Astrocyte of the spinal cord (primary cell): ENCODE measurements at regions not wholly inside any gene's neighbourhood (a gene's known extent, or its start where the extent isn't known, plus 50 kb on each side); places are given as distances from the start of the nearest gene placed in this dataset.
"Not testable (repeated sequence)": the region's sequence is repeated elsewhere in the genome, so short reads cannot be mapped to it uniquely, and the experiment has no call there.

Experiments used
- DNase-seq: peaks from one replicate; pipeline ENCODE4 v3.0.0; 2011; ENCODE audit warnings: low read depth, low spot score
- H3K4me3 ChIP-seq: 2 replicates; pipeline ENCODE4 v1.5.1; 2011; ENCODE audit warnings: low read depth, mild to moderate bottlenecking, low read length, moderate library complexity
- CTCF ChIP-seq: IDR thresholded peaks from 2 replicates; pipeline ENCODE4 v1.5.1; 2012; ENCODE audit warnings: low read depth, mild to moderate bottlenecking, low read length, inconsistent platforms
- in situ Hi-C: cut with HindIII; loops from 2 replicates; pipeline ENCODE4 v1.10.0; 2017; ENCODE audit warnings: low sequenced_read_pairs

- in situ Hi-C loops: no loop called here
- DNase-seq: no peak
- no peak overlapping the region for H3K4me3 ChIP-seq
- TF ChIP-seq CTCF: no peak
Measured at GRCh38 chr3:69647081-69647480, 92.2 kb upstream of the MITF start.

DNA sequence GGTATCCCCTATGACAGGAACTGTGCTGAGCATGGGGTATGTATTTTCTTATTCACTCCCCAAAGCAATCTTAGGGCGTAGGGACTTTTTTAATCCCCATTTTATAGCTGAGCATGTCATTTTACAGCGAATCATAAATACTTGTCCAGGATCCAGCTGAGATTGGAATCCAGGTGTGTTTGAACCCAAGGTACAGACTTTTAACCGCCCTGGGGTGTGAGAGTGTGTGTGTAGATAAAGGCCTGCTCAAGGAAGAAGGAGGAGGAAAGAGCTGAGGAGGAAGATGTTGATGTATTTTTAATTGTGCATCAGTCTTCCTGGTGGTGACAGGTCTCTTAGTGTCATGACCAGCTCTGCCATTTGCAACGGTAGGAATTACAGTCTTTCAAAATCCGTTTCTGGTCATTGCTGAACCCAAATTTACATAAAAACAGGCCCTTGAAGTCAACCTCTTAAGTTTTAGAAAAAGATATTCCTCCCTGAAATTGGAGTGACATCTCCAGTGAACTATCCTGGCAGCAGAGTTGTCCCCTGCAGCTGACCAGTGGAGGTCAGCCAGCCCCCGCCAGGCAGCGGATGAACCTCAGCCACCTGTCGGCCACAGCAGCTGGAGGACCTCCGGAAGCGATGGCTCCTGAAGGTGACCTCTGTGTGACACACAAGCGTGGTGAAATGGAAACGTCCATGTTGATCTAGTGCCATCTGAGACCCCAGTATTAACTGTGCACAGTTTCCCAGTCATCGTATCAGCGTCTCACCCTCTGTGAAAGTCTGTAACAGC, 92.8 kb upstream of the MITF start:
- no peak overlapping the region for H3K4me3 ChIP-seq
- no peak for DNase-seq
- in situ Hi-C loops: no loop called here
- no peak for TF ChIP-seq CTCF

DNA sequence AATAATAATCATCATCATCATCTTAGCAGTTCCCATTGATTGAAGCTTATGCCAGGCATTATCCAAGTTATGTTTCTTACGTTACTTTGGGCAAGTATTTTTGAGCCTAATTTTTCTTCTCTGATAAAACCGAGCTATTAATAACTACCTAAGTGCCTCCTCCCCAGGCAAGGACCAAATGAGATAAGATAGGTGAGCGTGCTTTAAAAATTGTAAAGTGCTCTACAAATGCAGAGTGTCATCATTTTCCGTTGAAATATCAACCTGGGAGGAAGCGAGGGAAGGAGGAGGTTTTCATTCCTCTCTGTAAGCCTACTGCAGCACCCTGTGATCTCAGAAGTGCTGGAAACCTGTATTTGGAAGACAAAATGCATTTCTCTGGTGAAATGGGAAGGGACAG, 96.7 kb upstream of the MITF start:
- in situ Hi-C loops: no loop called here
- H3K4me3 ChIP-seq: no peak overlapping the region
- TF ChIP-seq CTCF: no peak
- DNase-seq: no peak

DNA sequence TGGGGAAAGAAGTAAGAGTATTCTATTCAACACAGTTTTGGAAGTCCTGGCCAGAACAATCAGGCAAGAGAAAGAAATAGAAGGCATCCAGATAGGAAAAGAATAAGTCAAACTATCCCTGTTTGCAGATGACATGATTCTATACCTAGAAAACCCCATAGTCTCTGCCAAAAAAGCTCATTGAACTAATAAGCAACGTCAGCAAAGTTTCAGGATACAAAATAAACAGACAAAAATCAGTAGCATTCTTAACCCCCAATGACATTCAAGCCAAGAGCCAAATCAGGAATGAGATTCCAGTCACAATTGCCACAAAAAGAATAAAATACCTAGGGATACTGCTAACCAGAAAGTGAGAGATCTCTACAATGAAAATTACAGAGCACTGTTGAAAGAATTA, 99.4 kb upstream of the MITF start:
- DNase-seq: no peak
- no peak for TF ChIP-seq CTCF
- H3K4me3 ChIP-seq: no peak overlapping the region
- in situ Hi-C loops: no loop called here

DNA sequence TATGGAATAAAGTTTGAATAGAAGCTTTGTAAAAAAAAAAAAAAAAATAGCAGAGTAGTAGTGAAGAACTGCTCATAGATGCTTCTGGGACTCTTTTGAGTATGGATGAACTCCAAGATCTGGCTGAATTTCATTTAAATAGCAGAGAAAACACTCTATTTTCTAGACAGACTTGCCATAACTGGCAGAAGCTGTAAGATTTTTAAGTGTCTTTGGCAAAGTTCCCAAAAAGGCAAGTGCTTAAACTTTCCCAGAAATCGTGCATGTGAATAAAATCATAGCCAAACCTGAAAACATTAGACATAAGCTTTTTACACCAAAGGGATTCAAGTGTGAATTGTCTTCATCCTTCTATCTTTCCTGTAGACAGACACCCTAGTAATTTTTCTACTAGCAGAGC, 110.3 kb upstream of the MITF start:
- no peak for DNase-seq
- TF ChIP-seq CTCF: no peak
- H3K4me3 ChIP-seq: no peak overlapping the region
- in situ Hi-C loops: no loop called here

DNA sequence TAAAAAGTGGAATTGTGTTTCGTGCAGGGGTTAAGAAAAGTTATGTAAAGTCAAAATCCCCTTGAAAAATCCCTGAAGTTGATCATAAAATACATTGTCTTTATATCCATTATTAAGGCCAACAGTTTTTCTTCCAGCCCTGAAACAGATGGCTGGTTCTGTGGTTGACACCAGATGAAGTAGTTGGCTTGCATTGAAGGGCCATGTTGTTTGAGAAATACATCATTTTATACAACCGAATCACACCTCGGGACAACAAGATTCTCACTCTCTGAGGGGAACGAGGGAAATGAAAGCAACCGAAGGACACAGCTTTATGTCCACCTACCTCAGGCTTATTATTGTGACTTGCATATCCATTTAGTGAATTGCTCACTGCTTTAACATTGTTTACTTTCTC, 126.0 kb upstream of the MITF start:
- TF ChIP-seq CTCF: no peak
- DNase-seq: no peak
- no peak overlapping the region for H3K4me3 ChIP-seq
- in situ Hi-C loops: no loop called here

DNA sequence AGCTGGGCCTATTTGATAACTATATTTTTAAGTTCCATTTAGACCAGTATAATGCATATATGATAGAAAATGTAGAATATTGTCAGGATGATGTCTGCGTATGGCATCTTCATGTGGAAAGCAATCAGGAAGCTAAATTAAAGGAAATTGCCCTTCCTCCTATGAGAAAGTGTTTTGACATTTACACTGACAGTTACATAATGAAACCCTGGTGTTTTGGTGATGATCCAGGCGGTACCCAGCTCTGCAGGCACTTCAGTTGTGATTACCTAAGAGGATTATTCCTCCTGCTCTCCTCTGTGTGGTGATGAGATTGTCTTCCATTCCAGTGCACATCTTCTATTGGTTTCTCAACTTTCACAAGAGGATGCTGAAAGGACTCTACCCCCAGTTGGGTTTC, 126.5 kb upstream of the MITF start:
- no peak overlapping the region for H3K4me3 ChIP-seq
- no peak for DNase-seq
- TF ChIP-seq CTCF: no peak
- in situ Hi-C loops: no loop called here

DNA sequence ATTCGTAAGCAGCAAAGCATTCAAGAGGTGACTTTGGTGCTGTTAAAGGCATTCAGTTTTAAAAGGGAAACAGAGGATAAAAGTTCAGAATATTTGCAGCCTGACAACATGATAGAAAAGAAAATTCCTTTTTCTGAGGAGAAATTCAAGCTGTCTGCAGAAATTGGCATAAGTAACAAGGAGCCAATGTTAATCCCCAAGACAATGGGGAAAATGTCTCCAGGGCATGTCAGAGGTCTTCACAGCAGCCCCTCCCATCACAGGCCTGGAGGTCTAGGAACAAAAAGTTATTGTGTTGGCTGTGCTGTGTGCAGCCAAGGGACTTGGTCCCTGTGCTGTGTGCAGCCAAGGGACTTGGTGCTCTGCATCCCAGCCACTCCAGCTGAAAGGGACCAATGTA, 129.7 kb upstream of the MITF start:
- in situ Hi-C loops, DNase-seq, H3K4me3 ChIP-seq: not testable (repeated sequence)
